DMS114 treated with DMSO at 0.1 percent for 48 hours (cell line): ENCODE measurements at regions not wholly inside any gene's neighbourhood (a gene's known extent, or its start where the extent isn't known, plus 50 kb on each side); places are given as distances from the start of the nearest gene placed in this dataset.

Experiments used
- DNase-seq: peaks from one replicate; lab custom pipeline; 2025; ENCODE audit not compliant: unreplicated experiment; lab: John Stamatoyannopoulos, UW

DNA sequence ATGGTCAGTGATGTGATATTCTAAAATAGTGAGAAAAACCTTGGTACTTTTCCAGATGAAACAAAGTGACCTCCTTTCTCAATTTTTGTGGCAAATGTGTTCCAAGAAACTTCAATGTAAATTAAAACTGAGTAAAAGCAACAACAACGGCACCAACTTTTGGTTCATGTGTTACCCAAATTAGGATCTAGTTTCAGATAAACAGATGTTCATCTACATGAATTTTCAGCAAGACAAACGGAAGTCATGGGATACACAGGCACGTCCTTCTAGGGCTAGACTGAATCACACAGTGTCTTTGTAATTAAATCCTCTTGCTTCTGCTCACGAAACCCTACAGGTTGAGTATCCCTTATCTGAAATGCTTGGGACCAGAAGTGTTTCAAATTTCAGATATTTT, 915.2 kb downstream of the TFAP2A start:
- no peak for DNase-seq

DNA sequence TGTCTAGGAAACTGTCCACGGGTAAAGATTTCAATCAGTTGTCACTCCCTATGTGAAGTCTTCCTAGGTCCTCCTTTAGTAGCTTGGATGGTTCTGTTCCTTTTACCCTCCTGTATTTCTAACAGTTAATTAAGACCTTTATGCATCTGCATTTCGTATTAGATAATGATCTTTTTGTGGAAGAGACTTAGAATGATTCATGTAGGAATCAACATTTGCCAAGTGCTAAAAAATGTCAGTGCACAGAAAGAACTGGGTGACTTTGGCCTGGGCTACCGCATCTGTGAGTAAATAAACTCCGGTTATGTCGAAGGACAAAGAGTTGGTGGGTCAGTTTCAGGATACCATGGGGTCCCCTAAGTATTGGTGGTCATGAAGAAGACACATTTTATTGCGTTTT, 918.0 kb downstream of the TFAP2A start:
- DNase-seq, result no peak

DNA sequence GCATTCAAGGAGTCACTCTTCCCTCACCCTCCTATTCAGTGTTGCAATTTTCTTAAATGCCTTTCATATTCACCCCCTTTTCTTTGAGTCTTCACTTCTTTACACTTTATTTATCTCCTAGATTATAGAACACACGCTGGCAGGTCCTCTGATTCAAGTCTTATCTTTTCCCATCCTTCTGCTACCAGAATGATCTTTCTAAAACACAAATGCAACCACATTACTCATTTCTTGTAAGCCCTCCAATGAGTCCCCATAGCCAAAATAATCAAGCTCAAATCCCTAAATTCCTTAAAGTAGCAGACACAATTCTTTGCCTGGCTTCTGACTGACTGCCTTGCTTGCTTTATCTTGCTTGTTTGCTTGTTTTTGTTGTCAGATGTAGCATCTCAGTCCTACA, 920.0 kb downstream of the TFAP2A start:
- DNase-seq, result no peak

DNA sequence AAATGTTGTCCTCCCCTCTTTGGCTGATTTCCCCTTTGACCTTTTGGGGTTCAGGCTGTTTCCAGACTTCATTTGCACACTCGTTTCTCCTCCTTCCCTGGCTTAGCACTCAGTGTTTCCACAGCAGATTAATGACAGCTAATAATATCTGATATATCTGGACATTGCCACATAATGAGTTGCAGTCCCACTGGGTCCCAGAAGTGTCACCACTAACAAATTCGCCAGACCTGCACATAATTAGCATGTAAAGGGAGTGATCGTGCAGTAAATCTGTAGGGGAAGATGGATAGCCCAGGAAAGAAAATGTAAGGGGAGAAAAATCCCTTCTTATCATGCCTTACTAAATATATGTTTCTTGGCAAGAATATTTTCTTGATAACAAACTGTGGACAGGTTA, 922.1 kb downstream of the TFAP2A start:
- DNase-seq, result no peak

DNA sequence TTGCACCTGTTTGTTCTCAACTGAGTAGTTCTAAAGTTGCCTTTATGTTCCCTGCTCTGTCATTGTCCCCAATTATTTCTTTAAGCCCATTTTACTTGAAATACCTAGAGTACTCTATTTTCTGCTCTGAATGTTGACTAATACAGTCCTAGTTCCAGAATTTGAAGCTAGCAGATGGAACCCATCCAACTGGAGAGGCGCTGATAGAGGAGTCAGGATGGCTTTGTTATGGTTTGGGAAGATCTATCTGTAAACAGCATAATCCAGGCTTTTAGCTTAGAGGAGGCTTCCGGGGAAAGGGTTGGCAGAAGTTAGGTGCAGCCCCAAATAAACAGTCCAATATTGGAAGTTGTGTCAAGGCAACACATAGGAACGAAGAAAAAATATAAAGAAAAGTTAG, 927.7 kb downstream of the TFAP2A start:
- DNase-seq, result no peak

DNA sequence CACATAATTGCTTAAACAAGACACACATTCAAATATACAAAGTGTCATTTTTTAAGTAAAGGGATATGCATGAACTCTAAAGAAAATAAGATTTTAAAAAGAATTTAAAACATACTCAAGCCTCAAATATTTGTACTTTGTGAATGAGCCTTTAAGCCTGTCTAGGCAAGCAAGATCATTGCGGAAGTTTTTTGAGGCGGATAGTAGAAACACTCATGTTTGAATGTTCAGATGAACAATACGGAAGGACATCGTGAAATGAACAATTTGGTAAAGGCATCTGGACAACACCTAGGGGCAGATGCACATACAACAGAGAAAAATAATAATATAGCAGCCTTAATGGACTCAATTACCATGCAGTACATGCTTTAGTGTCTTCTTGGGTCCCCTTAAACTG, 928.9 kb downstream of the TFAP2A start:
- DNase-seq, result no peak

DNA sequence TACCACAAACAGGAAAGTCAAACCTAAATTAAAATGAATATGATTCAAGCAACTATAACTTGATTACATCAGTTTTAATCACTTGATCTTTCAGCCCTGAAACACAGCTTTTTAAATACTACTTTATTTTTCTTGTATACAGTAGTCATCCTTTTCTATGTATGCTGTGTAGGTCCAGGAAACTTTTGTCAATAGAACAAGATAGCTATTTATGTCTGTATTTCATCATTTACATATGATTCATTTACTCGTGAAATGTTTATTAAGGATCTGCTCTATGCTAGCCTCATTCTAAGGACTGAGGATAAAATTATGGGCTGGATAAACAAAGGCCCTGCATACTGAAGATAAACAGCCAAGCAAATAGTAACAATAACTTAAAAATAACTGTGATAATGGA, 930.2 kb downstream of the TFAP2A start:
- DNase-seq, result no peak

DNA sequence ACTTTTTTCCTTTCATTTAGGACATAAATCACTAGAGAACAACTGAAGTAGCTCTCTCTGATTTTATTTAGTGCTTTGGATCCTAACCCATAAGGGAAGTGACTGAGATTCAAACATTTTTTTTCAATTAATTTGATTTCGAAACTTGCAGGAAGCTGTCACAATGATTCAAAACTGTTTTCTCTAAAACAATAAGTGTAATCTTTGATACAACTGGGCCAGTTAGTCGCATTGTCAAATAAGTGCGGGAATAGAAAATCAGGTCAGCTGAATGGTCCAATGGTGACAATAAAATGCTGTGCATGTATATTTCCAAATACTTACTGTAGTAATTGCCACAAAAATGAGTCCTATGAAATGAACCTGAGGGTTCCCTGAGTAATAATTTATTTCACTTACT, 930.8 kb downstream of the TFAP2A start:
- DNase-seq, result no peak

DNA sequence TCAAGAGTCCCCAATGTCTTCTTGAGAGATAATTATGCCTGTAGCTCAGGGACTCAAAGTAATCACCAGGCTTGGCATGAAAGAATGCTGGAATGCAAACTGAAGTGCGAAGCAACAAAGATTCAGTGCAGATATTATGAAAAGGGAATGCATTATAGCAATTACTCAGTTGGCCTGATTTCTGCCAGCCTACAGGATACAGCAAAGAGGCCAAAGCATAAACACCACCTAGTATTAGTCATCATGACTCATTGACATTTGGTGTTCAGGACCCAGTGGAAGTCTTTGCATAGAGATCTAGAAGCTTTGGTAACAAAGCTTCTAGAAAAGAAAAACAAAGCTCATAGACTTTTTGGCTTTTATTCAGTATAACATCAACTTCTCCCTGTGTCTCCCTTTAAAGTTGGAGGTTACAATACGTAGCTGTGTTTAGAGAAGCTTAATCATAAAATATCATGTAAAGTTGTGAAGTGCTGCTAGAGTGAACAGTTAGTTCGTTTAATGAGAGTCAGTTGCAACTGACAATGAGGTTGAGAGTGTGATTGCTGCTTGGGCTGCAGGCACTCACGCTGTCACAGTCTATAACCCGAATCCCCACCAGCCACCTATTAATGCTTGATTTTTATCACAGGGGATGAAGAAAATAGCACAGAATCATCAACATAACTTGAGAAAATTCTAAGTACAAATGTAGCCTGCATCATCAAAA, 932.7 kb downstream of the TFAP2A start:
- peak; percentile 39 for DNase-seq

DNA sequence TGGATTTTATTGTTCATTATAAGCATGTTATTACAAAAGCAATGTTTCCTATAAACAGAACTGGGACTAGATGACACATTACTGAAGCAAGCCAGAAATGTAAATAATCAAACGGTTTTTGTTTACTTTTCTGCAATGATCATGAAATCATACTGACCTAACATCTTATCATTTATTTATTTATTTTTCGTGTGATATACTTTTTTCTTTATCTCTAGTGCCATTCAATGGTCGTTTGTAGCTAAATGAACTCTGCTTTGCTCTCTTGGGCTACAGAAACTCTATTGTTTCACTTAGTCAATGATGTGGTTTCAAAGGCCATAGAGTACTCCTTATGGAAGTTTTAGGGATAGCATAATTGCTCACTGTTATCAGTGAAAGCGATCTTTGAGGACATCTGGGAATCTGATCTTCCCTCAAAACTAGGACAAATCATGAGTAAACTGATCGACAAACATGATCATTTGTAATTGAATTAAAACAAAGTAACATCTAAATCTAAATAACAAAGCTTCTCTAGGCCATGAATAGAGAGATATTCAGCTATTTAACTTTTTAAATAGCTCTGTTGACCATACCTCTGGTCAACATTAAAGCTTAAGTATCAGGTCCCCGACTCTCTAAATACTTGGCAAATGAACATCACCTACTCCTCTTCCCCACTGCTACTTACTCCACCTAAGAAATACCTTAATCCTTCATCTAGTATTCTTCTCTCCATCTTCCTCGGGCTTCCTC, 933.4 kb downstream of the TFAP2A start:
- DNase-seq, result peak; percentile 37

DNA sequence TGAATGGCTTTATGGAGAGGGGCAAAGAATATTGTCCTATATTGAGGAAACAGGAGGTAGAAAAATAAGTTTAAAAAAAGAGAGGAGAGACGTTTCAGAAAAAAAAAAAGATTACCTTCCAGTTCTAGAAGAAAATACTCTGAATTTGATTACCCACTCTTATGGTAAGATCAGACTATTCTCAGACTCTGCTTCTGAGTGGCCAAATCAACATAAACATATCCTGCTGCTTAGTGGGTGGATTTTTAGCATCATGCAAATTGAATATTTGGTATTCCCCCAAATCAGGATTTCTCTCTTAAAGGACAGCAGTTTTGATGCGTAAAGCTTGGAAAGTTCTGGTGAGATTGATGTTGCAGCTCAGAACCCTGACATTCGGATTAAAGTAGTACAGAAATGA, 946.6 kb downstream of the TFAP2A start:
- no peak for DNase-seq

DNA sequence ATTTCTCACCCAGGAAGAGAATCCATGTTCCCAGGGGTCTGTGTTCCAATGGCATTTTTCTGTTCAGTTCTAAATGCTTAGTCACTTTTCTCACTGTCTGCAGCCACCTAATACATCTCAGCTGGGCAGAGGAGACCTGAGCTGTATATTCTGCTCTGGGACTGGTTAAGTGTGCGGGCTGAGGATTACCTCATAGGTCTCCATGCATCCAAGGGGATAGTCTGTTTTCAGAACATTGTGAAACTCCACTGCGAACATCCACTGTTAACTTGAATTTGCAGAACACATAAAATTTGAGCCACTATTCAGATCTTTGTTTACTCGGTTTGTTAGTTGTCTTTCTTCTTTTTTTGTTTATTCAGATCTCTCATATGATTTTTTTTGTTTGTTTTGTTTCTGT, 947.1 kb downstream of the TFAP2A start:
- no peak for DNase-seq

DNA sequence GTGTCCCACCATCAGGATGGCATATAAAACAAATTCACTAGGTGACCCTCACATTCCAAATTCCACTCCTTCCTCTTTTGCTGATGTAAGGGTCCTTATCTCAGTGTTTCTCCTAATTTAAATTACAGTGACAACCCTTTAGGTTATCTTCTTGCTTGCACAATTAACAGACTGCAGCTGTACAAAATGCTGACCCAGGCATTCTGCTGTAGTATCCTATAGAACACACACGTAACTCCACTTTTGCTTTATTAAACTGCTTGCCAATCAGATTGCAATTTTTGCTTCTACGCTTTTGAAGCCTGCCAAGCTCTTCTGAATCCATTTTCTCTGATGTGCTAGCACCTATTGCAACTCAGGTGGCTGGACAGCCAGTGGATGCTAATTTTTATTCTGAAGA, 950.3 kb downstream of the TFAP2A start:
- DNase-seq, result peak; percentile 28

DNA sequence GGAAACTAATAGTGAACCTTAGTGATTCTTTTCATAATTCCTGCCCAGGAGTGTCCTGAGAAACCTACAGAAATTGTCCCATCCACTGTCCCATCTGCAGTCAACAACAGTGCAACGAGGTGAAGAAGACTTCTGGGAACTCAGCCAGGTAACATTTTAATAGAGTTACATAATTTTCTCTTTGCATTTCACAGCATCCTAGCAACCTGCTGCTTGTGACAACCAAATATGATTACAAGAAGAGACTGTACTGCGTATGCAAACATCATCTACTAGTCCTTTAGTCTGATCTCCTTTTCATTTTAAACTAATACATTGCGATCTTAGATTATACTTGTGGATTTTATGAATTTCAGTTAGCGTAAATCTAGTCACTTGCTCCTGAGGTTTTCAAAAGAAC, 951.6 kb downstream of the TFAP2A start:
- DNase-seq, result no peak

DNA sequence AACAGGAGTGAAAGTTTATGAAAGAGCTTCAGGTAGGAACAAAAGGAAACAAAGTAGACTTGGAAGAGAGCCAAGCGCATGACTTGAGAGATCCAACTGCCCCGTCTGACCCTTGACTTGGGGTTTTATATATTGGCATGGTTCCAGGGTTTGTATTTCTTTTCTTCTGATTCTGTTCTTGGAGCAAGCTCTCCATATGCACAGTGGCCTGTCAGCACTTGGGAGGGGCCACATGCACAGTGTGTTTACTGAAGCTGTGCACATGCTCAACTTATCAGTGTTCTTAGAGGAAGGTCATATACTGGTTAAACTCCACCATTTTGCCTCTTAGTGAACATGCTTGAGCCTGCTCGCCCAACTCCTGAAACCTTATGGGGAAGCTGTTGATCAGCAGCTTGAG, 953.7 kb downstream of the TFAP2A start:
- no peak for DNase-seq

DNA sequence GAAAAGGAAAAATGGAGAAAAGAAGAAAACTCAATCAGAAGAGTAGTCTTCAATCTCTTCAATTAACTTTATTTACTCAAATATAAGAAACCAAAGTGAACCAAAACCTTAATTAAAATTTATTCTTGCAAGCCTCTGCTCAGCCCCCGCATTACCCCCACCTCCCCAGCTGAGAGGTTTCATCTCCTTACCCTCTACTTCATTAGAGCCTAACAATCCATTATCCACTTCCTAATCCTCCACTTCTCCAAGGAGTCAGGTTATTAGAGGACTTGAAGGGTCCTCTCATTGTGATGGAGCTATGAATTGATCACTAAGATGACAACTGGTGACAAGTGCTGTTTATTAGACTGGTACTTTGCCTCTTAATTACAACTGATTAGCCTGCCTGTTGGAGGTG, 956.5 kb downstream of the TFAP2A start:
- DNase-seq, result no peak

DNA sequence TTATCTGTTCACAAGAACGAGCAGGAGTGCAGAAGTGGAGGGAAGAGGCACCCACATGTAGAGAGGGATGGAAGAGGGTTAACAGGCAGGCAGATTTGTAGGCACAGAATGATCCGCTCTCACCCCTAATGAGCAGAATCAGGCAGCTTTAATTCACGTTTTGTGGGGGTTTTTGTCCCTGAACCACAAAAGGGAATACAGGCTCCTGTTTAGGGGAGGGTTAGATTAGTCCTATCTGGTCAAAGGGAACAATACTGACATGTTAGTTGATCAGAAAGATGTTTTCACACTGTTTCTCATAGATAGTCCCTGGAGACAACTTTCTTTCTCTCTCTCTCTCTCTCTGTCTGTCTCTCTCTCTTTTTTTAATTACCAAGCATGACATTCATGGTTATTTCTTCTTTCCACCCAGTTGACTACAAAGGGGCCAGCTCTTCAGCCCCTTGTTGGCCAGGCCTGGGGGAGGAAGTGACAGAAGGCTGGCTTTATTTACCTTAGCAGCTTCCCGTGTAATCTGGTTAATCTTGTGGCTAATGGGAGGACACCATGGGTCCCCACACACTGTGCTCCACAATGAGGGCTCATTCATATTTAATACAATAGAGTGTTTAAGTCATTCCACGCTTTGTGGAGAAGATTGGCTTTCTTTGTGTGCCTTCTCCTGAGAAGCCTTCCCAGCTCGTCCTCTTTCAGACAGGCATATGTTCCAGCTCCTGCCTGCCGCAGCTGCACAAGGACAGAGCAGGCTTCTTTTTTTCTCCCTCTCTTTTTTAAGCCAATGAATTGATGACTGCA, 958.8 kb downstream of the TFAP2A start:
- no peak for DNase-seq

DNA sequence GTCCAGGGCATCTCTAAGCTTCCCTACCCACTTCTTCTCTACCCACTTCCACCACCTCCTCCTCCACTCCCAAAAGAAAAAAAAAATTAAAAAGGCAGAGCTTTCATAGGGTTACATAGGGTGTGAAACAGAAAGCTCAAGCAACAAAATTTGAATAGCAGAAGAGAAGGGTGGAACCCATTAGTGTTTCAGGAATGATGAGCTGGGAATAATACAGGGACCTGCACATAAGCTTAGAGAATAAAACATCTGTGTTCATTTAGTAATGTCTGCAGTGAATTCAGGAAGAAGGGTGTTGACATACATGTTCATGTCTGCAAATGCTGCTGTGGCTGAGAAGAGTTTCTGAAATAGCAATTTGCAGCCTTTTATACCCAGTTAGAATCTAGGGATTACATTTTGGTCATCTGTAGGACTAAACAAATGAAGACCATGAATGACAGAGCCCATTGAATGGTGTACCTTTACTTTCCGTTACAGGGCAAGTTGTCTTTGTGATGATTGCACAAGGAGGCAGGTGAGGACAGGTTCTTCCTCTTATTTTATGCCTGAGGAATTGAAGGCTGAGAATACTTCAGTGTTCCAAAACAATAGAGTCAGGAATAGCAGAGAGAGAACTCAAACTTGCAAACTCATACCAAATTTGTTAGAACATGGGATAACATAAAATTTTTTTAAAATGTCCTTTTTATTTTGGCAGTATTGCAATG, 975.1 kb downstream of the TFAP2A start:
- no peak for DNase-seq

DNA sequence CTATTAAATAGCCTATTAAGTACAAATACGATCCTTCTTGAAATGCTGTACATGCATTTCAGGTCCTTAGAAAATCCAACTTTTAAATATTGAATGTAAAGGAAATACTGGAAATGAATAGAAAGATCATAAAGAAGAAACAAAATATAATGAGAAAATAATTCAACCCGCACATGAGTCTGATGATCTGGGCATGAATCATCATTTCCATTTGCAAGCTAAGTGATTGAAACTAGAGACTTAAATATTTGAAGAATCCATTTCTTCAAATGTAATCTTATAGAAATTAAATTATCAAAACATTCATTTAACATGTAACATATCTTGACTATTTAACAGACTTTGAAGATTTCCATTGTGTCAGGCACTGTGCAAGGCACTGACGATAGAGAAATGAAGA, 977.0 kb downstream of the TFAP2A start:
- DNase-seq, result no peak

DNA sequence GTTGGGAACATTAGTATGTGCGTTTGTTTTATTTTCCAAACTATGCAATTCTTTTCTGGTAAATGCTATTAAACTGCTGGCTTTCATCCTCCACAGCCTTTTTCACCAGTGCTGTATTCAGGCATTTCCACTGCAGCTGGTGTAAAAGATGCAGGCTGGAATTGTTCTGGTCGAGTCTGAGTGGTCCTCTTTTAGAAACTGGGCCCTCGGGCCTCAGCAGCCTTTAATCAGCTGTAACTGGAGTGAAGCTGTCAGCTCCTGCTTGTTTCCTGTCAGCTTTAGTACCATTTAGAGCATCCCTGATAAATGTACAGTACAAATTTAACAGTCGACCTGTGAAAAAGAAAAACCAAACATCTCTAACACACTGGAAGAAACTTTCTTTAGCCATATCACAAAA, 979.6 kb downstream of the TFAP2A start:
- no peak for DNase-seq

DNA sequence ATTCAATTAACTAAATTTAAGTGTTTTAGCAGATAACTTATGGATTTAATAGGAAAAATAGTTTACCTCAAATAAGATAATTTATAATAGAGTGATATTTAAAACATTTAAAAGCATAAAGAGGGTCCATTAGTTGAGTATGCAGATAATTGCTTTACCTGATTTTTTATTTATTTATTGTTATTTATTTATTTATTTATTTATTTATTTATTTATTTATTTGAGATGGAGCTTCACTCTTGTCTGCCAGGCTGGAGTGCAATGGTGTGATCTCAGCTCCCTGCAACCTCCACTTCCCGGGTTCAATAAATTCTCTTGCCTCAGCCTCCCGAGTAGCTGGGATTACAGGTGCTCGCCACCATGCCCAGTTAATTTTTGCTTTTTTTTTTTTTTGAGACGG, 982.9 kb downstream of the TFAP2A start:
- no peak for DNase-seq
